GM18502 (cell line): ENCODE measurements at regions not wholly inside any gene's neighbourhood (a gene's known extent, or its start where the extent isn't known, plus 50 kb on each side); places are given as distances from the start of the nearest gene placed in this dataset.

Experiments used
- ATAC-seq: cut with Tn5 transposase; IDR thresholded peaks from one replicate; pipeline ENCODE4 v1.9.1; 2021; ENCODE audit warnings: mild to moderate bottlenecking; ENCODE audit not compliant: unreplicated experiment, poor library complexity

DNA sequence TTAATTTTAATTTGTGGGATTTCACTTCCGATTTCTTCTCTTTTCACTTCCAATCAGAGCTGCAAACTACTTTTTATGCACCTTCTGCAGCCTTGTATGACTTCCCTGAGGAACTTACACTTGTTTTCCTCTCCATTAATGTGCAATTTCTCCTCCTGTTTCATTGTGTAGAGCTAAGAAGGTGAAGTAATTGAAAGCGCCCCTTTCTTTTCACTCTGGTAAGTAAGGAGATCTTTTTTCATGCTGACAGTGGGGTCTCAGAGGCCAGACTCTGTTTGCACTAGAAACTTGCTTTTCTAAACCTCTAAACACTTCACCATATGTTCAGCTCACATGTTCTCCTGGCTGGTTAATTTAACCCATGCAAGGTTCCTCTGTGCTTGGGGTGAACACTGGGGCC lies 117.0 kb downstream of the FANCF start:
- no peak for ATAC-seq

DNA sequence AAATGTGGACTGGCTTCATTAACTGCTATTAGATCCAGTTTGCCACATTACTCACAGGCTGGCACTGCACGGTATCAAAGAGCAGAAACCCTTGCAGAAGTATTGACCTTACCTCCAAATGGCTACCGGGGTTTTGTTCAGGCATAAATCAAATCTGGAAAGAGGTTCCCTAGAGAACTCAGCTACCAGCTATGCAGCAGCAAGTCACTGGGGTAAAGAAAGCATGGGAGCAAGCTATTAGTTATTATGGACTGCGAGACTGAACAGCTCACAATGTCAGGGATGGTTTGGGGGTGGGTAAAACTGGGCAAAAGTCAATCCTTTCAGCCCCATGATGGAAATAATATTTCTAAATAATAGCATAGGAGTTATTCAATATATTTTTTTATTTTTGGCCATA lies 128.1 kb downstream of the FANCF start:
- ATAC-seq = no peak

DNA sequence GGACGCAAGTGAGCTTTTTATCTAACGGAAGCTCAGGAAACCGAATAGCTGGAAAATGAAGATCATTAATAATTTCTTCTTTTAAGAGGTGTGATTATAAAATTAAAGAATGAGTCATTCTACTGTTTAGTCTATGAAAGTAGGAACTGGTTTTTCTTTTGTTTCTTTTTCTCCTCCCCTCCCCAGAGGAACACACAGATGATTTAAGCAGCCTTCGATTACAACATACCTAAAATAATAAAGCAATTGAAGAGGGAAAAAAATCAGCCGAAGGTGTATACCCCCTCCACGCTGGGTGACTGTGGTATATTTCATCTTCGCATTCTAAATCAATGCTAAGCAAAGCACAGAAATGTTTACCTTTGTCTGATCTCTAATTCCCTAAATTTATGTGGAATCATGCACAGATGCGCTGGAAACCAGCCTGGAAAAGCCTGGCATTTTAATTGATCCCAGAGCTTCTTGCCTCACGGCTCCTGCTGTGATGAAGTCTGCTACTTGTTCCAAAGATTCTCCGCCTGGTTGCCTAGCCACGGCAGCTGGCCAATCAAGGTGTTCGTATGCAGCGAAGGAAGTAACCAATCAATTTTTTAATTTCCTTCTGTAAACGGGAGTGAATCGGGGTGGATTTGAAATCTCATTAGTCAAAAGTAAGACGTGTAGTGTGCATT lies 133.9 kb downstream of the FANCF start:
- no peak for ATAC-seq

DNA sequence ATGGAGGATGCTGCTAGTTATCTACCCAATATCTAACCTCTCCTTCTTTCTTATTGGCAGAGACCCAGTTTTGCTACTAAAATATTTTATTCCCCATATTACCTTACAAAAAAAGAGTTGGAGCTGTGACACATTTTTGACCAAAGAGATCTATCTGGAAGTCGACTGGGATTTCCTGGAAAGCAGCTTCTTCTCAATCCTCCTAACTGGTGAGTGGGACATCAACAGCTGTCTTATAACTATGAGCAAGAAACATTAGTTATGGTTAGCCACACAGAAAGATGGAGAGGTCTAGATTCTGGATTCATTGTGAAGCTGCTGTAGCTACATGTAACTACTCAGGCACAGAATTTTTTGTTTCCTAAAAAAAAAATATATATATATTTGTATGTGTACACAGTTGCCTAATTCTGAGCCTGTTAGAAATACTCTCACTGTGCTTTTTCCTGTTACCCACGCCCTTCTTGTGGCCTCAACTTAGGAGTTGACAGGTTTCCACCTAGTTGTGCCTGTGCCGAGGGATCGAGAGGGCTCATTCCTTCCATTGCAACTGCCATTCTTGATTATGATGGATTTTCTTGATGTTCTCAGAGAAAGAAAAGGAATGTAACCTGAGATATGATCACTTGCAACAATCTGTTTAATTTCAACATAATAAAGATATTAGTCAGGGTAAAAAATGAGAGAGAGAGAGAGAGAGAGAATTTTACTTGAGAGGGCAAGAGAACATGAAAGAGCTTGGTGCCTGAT lies 142.0 kb downstream of the SLC17A6 start:
- ATAC-seq = no peak

DNA sequence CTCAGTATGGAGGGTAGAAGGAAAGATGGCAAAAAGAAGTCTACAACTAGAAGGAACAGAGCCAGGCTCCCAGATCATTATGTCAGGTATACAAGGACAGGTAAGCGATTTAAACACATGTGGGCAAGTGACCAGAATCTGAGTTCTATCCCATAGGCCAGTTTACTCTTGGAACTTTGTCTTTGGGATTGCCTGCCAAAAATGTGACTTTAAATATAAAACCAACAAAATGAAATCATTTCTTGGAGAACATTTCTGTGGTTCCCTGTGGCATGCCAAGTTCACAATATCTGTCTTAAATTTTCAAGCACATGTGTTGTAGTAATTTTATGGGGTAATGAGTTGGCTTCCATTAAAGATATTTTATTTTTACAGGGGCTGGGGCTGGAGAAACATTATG lies 141.0 kb downstream of the SLC17A6 start:
- ATAC-seq = no peak

DNA sequence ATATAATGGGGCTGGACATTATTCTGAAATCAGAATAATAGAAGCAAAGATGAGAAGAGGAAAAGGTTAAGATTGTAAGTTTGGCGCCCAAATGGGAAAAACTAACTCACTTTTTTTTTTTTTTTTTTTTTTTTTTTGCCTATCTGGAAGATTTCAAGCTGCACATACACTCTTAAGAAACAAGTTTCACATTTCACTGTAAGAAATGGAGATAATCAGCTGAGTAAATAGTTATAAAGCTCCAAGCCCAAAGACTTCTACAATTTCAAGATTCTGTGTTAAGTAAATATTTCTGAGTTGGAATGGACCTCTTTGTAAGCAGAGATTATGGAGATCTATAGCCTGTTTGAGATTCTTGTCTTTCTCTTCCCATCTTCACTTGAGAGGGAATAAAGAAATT lies 140.0 kb downstream of the SLC17A6 start:
- no peak for ATAC-seq

DNA sequence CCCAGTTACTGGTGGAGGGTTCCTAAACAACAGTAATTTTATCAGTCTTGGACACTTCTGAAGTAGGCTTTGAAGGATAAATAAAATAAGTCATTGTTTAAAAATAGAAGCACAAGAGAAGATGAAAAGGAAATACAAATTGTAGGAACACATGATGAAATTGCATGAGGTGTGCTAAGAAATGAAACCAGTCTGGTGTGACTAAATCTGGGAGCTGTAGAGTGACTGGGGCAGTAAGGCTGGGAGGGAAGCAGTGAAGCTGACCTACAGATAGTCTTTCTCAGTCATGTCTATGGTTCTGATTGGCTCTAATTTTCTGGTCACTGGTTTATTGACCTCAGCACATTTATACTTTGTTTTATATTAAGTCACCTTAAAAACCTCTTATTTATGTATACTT lies 139.1 kb downstream of the SLC17A6 start:
- no peak for ATAC-seq

DNA sequence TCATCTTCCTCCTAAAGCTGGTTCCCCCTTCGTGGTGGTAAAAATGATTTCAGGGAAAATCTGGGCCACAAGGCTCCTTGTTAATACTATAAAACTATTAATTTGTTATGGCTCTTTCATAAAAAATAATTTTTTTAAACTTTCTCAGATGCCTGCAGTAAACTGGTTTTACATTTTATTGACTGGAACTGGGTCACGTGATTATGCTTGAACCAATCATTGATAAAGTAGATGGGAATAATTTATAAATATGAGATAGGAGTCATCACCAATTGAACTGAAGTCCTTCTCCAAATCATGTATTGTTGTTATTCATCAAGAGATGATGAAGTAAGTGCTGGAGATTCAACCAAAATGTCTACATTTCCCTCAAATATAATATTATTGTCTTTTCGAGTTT lies 138.4 kb downstream of the SLC17A6 start:
- ATAC-seq = no peak

DNA sequence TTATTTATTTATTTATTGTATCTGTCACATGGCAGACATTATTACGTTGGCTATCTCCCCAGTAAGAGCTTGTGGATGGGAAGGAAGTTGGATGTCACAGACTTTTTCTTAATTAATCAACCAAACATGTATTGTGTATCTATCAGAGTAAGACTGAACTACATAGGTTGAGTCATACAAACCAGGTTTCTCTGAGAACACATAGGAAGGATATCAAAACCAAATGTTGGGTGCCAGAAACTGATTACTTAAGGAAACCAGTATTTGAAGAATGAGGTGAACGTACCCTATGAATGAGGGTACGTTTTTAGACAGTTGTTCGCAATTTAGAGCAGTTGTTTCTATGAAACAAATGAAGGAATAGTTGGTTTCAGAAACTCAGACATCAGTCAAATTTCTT lies 136.4 kb downstream of the SLC17A6 start:
- ATAC-seq = no peak

DNA sequence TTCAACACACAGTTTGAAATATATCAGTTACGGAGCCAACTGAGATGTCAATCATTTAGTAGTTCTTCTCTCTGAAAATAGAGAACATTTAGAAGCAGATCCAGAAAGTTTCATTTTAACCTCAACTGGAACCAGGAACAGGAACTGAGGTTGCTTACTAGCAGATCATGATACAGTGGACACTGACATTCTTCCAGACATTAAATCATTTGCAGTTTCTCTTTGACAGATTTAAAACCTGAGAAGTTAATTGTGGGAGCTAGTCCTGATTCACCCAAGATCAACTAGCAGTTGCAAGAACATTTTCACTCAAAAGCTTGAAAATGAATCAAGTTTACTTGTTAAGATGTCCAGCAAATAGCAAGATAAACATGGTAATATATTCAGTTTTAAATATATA lies 135.4 kb downstream of the SLC17A6 start:
- ATAC-seq = no peak

DNA sequence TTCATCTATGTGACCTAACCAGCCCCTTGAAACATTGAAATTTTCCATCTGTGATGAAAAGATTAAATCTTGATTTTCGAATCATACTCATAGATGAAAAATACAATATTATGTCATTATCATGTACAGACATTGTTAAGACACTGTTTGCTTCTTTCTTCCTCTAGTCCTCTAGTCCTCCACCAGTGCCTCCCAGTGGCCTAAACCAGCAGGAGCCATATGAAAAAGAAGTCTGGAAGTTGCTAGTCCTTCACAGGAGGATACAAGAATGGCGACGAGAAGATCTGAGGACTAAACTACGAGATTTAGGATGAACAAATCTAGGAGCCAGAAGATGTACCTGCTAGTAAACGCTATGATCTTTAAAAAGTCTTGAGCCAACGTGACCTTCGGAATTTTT lies 134.1 kb downstream of the SLC17A6 start:
- ATAC-seq = no peak

DNA sequence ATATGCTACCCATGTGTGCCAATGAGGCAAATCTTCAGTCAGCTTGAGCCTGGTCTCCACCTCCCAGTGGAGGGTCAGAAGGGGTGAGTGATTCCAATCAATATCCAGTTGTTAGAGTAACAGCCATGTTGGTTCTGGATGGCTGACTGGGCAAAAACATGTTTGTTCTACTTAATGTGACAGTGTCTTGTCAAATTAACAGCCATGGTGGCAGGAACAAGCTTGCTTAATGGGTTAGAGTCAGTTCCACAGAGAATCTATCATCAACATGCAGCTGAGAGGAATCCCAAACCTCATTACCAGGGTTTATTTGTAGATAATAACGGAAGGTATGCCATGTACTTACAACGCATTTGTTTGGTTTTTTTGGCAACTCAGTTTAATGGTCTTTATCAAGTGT lies 133.2 kb downstream of the SLC17A6 start:
- no peak for ATAC-seq

DNA sequence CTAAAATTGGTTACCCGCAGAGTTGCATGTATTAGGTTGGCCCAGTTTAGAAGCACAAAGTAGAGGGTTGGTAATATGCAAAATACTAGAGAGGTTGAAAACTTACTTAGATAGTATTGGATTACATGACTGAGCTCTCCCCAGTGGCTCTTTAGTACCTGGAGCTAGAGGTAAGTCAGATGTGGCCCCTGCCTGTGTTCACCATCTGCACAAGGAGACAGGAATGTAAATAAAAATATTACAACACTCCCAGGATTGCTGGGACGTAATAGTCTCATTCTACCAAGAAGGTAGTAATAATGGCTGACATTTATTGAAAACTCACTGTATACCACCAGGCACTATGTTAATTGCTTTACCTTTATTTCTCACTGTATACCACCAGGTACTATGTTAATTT lies 129.6 kb downstream of the SLC17A6 start:
- ATAC-seq = no peak

DNA sequence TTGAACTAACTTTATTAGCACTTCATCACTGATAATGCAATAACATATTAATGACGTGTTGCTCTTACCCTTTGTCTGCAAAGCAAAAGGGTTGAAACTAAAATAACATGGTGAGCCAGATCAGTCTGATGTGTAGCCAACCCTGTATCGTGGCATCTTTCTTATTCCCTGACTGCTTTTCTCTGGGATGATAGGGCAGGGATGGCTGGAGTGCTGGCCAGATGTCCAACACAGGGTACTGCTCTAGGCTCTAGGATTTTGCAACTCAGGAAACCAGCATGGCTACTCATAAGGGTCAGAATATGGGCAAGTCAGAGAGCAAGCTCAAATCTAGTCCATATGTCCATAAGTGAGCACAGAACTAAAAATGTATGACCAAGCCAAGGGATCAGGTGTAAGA lies 129.1 kb downstream of the SLC17A6 start:
- no peak for ATAC-seq

DNA sequence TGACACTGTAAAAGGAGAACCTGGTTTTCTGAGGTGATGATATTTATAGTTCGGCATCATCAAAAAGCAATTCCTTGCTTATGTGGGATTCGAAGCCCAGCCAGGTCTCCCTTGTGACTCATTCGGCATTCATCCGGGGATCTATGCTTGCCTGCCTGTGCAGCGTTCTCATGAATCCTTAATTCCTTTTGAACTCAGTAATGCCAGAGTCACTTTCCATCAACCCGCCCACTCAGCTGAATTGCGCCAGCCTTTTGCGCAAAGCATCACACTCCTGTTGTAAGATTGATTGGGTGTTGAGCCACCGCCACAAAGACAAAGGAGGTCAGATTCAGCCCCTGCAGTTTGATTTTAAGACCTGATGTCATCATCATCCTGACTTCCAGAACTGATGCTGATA lies 128.6 kb downstream of the SLC17A6 start:
- ATAC-seq = no peak

DNA sequence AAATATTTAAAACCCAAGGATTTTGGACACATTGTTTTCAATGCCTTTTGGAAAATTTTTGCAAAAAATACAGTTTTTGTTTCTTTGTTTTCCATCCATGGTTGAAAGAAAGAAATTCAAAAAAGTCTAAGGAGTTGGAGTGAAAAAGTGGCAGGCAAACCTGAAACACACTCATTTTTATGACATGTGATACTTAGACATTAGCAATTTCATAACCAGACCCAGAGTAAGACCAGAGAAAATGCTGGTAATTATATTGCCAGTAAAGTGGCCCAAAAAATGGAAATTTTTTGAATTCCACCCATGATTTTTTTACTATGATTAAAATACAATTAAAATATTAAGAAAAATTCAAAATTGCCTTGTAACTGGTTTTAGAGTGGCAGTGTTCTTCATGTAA lies 128.2 kb downstream of the SLC17A6 start:
- no peak for ATAC-seq

DNA sequence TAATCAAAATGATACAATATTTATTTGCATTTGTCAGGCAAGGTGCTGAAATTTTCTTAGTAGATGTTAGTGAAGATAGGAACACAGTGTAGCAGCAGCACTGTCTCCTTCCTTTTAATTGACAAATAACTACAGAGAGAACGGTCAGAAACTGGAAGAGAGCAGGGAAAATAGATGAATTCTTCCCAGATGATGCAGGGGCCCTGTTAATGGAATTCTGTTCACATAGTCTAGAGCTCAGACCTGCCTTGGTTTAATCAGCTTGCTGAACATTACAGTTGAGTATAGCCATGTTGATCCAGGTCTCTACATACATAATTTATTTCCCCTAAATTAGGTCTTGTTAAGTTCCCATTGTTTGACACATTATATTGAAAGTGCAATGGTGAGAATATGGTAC lies 127.4 kb downstream of the SLC17A6 start:
- ATAC-seq = no peak

DNA sequence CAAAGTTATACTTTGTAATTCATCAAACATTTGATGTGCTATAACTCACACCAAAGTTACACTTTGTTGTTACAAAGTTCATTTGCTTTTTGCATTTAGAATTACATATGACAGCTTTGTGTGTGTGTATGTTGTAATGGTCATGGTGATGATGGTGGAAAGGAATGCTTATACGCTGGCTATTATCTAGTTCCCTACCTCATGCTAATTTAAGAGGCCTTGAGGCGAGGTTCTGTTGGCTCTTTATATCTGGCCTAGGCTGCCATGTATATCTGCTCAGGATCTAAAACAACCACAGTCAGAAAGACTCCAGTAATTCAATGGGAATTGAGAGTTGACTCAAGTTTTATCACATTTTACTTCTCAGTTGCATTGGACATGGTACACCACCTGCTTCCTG lies 123.4 kb downstream of the SLC17A6 start:
- no peak for ATAC-seq

DNA sequence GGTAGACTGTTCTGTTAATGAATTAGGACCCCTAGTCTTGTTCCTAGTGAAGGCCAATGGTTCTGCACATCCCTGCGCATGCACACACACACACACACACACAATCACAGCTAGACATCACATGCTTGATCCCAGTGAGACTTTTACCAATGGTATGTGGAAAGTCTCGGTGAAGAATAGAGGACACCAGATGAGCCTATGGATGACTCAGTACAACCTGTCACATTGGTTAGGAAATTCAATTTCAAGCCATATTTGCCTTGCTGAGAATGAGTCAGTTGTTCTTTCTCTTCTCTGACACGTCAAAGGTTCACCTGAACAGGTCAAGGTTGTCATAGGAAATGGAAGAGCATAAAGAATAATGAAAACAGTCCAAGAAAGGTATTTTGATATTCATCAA lies 122.0 kb downstream of the SLC17A6 start:
- no peak for ATAC-seq

DNA sequence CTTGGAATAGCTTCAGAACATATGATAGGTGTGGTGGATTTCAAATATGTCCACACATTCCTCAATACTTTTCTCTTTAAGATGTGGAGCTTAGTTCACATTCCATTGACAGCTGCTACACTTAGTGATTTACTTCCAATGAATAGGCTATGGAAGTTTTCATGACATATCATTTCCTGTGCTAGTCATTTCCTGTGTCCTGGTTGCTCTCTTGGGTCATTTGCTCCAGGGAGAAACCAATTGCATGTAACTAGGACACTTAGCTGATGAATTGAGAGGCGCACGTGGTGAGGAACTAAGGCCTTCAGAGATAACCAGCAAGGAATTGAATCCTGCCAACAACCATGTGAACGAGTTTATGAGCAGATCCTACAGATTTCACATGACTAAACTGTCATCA lies 120.9 kb downstream of the SLC17A6 start:
- no peak for ATAC-seq

DNA sequence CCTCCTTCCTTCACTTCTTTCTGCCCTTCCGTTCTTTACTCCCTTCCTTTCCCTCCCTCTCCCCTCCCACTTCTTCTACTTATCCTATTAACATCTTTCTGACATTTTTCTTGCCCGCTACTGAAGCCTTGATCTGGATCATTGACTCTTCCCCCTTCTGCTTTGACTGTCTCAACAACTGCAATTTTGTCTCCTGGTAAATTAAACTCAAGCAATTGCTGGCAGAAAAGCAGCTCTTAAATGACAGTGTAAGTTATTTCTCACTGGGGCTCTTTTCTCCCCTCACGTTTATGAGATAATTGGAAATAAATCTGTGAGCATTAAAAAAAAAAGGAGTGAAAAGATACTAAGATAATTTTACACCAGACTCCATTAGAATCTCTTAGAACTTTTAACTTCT lies 120.0 kb downstream of the SLC17A6 start:
- ATAC-seq = no peak
